GM18520 (cell line): ENCODE measurements at regions not wholly inside any gene's neighbourhood (a gene's known extent, or its start where the extent isn't known, plus 50 kb on each side); places are given as distances from the start of the nearest gene placed in this dataset.

Experiments used
- ATAC-seq: cut with Tn5 transposase; IDR thresholded peaks from one replicate; pipeline ENCODE4 v1.9.1; 2021; ENCODE audit not compliant: unreplicated experiment

GRCh38 chr11:33559567-33559966, 141.1 kb downstream of the C11orf91 start:
- ATAC-seq: no peak

GRCh38 chr11:33558097-33558496, 142.5 kb downstream of the C11orf91 start:
- ATAC-seq: no peak

DNA sequence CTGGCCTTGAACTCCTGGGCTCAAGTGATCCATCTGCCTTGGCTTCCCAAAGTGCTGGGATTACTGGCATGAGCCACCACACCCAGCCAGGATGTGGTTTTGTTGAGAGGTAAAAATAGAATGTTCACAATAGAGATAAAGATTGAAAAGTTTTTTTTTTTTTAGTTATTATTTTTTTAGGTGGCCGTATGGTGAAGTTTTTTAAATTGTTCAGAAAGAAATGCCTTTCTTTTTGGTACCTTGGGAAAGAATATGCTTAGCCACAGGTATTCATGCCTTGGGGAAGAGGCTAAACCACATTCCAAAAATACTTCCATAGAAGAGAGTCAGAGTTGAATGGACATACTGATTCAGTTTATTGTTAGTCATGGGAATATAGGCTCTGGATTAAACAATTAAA, 143.4 kb downstream of the C11orf91 start:
- ATAC-seq: no peak

- no peak for ATAC-seq
Observed at GRCh38 chr11:33554219-33554618, 146.4 kb downstream of the C11orf91 start.

DNA sequence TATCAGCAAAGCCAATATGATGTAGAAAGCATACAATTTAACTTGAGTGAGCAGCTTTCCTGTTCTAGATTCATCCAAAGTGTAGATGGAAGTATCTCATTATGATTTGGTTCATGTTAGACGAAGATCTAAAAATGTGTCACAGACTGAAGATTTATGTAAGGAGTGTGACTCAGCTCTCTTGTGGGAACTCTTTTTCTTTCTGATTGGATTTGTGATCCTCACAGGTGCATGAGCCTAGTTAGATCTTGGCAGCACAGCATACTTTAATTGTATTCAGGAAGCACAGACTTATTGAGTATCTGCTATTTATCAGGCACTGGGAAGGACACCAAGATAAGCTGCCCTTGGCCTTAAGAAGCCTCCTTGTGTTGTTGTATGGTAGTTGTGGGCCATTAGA, 147.1 kb downstream of the C11orf91 start:
- ATAC-seq: no peak

- no peak for ATAC-seq
Observed at GRCh38 chr11:33552756-33553155, 147.9 kb downstream of the C11orf91 start.

DNA sequence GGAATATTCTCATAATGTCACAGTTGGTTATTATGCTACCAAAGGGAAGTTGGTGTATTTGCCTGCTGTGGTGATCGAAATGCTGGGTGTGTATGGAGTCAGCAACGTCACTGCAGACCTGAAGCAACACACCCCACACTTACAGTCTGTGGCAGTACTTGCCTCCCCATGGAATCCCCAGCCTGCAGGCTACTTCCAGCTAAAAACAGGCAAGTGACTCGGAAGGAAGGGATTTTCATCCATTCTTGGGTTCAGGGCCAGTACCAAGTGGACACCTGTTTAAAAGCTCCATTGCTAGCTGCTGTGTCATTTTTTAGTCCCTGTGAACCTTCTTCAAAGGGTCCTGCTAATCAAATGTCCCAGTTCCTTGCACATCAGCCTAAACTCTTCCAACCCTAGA, 149.6 kb downstream of the C11orf91 start:
- no peak for ATAC-seq

DNA sequence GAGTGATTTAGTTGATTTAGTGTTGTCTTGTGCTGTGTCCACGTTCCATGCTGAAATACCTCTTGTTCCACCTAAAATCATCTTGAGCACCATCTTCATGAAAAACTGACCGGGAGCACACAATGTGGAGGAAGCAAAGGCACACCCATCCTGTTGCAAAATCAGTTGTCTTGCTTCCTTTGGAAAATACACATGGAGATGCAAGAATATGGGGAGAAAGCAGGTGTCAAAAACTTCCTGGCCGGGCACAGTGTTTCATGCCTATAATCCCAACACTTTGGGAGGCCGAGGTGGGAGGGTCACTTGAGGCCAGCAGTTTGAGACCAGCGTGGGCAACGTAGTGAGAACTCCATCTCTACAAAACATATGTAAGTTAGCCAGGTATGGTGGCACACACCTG, 151.1 kb downstream of the C11orf91 start:
- ATAC-seq: no peak

DNA sequence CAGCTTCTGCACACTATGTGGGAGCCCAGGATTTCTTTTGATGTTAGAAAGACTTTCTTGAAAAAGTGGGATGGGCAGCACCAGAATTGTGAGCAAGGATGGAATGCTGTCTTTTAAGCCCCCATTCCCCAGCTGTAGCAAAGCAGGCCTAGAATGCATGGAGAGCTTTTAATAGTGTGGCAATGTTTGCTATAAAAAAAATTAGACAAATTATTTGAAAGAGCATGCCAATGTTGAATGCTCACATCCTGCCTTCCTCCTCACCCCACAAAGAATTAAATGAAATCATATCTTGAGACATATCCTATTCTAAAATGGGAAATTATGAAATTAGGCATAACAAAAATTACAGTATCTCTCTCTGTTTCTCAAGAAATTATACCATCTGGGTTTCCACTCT, 154.7 kb downstream of the C11orf91 start:
- no peak for ATAC-seq

DNA sequence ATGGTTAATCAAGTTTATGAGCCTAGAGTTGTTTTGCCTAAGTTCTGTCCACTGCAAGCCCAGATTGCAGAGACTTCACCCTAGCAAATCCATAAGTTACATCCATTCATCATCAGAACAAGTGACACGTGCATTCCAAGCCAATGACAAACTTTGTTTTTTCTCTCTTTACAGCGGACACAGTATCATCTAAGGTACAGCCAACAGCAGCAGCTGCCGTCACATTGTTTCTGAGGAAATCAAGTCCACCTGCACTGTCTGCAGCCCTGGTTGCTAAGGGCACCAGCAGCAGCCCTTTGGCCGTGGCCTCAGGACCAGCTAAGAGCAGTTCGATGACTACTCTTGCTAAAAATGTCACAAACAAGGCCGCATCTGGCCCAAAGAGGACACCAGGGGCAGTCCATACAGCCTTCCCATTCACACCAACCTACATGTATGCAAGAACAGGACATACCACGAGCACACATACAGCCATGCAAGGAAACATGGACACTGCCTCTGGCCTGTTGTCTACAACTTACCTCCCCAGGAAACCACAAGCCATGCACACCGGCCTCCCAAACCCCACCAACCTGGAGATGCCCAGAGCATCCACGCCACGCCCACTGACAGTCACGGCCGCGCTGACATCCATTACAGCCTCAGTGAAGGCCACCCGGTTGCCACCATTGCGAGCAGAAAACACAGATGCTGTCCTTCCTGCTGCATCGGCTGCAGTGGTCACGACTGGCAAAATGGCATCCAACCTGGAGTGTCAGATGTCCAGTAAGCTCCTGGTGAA, 155.8 kb downstream of the C11orf91 start:
- ATAC-seq: no peak

DNA sequence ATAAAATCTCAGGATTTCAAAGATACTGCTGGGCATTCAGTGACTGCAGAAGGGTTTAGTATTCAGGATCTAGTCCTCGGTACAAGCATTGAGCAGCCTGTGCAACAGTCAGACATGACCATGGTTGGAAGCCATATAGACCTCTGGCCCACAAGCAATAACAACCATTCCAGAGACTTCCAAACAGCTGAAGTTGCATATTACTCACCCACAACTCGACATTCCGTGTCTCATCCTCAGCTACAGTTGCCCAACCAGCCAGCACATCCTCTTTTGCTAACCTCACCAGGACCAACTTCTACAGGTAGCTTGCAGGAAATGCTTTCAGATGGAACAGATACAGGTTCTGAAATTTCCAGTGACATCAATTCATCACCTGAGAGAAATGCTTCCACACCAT, 156.8 kb downstream of the C11orf91 start:
- no peak for ATAC-seq

- no peak for ATAC-seq
Observed at GRCh38 chr11:33542921-33543320, 157.7 kb downstream of the C11orf91 start.

- no peak for ATAC-seq
Observed at GRCh38 chr11:33540946-33541915, 159.4 kb downstream of the C11orf91 start.

GRCh38 chr11:33540427-33540826, 160.2 kb downstream of the C11orf91 start:
- no peak for ATAC-seq

DNA sequence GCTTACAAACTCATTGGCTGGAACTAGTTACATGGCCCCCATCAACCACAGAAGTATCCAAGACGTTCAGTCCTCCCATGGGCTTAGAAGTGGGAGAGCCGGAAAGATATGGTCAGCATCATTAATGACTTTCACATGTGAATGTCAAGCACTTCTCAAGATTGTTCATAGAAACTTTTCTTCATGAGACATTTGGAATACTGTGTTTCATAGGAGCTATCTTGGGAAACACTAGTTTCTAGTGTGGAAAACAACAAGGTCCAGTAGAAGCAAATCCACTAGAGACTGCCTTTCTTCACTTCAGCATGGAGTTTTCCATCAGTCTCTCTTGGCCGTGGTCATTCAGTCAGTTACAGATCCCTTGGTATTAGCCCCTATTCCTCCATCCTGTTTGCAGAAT, 160.9 kb downstream of the C11orf91 start:
- ATAC-seq: no peak

DNA sequence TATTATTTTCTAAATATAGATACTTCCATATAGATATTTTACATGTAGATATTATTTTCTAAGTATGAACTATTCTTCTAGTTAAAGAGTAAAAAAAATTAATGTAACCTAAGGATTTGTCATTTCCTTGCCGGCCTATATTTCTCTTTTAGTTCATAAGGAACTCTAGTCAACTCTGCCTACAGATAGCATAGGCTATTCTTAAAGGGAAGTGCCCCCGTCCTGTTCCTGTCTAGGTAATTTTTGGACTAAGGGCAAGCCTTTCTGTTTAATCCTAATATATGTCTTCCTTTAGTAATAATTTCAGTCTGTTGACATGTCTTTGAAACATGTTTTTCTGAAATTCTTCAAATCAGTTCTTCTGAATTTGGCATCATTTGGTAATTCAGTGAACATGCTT, 161.9 kb downstream of the C11orf91 start:
- ATAC-seq: no peak

- ATAC-seq: no peak
Observed at GRCh38 chr11:33536178-33536577, 164.4 kb downstream of the C11orf91 start.

DNA sequence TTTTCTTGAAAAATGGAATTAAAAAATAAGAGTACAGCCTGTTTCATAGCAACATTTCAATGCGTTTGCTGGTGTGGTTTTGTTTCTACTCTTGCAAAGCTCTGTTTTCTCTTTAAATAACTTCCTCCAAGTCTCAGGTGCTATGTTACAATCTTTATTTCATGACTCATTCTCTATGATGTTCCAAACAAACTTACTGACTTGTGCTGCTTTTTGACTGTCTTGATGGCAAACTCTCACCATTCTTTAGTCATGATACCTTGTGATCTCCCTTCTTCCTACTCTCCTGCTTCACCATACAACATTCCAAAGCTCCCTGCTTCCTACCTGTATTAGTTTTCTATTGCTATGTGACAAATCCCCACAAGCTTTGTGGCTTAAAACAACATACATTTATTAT, 166.1 kb downstream of the C11orf91 start:
- ATAC-seq: no peak

DNA sequence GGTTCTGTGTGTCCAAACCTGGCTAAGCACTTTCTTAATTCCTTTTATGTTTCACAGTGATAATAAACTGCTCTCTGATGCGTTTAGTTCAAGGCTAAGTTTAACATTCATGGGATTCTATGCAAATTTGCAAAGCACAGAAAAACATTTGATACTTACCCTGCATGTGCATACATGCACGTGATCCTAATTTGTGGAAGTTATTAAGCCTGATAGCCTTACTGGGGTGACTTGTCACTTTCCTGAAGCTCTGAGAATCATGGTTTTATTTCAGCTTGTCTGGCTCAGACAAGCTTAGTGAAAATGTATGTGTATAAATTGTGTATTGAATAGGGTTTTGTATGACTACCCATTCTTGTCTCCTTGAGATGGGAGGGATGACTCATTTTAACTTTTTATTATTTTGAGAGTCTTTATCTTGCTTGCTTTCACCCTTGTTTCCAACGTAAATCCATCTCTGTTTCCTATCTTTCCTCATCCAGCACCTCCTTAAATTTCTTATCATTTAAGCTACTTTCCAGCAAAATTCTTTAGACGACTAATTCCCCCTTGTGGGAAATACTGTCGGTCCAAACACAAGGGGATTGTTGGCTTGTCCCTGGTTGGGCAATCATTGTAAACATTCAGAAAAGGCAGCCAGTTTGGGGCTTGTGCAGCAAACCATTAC, 167.1 kb downstream of the C11orf91 start:
- no peak for ATAC-seq

- ATAC-seq: no peak
Observed at GRCh38 chr11:33532720-33533385, 167.8 kb downstream of the C11orf91 start.

- ATAC-seq: no peak
Observed at GRCh38 chr11:33532257-33532656, 168.4 kb downstream of the C11orf91 start.
